Eye (tissue), 1 donor: ENCODE measurements at regions not wholly inside any gene's neighbourhood (a gene's known extent, or its start where the extent isn't known, plus 50 kb on each side); places are given as distances from the start of the nearest gene placed in this dataset.
"Not testable (repeated sequence)": the region's sequence is repeated elsewhere in the genome, so short reads cannot be mapped to it uniquely, and the experiment has no call there.

Experiments used
- DNase-seq: peaks from one replicate; pipeline ENCODE4 v3.0.0-alpha.2; 2015

DNA sequence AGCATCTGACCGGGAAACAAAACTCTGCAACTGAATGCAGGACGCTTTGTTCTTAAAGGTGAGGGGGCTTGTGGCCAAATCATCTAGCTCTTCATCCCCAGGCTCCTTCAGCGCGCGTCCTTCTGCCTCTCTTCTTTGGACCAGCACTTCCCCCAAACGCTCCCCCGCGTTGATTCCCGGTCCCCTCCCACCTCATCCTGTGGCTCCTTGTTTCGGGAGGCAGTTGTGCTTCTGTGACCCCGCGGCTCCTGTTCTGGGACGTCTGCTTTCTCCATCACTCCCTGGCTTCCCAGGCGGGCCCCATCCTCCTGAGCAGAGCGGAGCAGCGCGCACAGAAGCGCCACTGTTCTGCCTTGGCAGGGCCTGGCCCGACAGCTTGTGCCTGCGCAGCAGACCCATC, 109.7 kb upstream of the ZNG1E start:
- DNase-seq, result not testable (repeated sequence)

DNA sequence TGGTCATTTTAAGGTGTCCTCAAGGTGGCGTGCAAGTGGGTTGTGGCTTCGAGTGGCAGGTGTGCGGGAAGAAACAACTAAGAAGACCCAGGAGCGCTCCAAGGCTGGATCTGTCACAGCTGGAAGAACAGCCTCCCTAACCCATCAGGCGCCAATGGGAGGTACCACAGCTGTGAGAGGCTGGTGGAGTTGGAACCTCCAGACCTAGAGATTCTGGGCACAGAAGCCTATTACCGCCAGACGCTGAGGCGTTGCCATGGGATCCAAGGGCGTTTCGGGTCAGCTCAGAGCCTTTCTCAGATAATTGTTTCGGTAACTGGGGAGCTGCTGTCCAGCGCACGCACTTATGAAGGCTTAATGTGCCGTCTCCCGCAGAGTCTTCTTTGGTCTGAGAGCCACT, 156.7 kb upstream of the ZNG1E start:
- DNase-seq, result not testable (repeated sequence)

DNA sequence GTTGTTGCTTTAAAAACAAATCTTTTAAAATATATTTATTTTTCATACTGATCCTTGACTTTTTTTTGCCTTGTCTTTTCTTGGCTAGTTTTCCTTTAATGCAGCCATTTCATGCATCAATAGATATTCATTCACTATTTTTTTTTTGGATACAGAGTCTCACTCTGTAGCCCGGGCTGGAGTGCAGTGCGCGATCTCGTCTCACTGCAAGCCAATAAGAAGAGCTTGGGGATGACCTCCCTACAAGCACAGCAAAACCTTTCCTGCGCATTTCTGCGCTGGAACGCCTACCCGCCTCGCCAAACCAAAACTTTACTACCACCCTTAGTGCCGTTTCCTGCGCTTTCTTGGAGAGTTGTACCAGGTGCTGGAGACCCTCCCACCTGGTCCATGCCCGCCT, 161.3 kb upstream of the ZNG1E start:
- peak; percentile 0 for DNase-seq

DNA sequence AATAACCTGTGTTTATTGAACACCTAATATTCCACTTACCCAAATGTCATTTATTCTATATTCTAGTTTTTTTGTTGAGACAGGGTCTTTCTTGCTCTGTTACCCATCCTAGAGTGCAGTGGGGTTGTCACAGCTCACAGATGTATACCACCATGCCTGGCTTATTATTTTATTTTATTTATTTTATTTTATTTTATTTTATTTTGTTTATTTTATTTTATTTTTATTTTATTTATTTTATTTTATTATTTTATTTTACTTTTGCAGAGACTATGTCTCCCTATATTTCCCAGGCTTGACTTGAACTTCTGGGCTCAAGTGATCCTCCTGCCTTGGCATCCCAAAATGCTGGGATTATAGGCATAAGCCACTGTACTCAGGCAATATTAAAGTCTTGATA, 167.8 kb upstream of the ZNG1E start:
- not testable (repeated sequence) for DNase-seq

DNA sequence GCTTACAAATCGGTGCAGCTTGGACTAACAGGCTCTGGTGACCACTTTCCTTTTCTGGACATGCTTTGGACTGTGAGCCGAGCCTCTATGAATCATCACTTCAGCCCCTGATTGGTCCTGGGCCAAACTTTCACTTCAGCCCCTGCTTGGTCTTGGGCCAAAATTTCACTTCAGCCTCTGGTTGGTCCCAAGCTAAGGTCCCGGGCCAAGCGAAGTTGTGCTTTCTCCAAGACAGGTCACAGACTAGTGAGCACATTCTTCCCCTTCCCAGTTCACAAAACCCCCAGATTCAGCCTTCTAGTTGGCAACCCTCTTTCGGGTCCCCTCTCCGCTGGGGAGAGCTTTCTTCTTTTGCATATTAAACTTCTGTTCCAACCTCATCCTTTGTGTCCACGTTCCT, 171.0 kb upstream of the ZNG1E start:
- DNase-seq, result not testable (repeated sequence)

DNA sequence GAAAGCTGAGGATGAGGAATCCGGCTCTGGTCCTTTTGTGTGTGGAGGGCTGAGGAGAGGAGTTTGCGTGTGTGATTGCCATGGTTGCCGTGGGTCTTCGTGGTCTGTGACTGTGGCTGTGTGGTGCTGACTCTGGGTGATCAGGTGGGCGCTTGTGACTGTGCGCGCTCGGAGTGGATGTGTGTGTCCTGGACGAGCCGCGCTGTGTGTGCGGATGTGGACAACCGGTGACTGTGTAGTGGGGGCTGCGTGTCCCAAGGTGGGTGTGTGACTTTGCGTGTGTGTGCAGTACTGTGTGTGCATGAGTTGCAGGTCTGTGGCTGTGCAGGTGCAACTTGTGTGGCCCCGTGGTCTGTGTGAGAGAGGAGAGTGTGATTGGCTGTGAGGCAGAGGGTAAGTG, 172.0 kb upstream of the ZNG1E start:
- not testable (repeated sequence) for DNase-seq

DNA sequence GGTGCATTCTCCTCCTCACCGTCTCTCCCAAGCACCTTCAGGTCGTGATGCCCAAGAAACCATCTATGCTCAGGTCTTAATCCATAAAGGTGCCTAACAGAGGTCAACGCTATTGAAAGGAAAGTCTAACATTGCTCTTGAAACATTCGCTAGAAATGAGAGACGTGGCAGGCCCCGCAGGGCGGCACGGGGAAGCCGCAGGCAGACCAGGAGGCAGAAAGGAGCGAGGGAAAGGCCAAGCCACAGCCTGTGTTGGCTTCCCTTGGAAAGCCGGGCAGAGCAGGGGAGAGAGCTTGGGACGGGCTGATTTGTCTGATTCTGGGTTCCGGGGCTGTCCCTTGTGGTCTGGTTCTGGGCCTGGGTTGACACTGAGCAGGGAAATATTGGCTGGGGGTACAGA, 192.8 kb upstream of the ZNG1E start:
- DNase-seq, result not testable (repeated sequence)

DNA sequence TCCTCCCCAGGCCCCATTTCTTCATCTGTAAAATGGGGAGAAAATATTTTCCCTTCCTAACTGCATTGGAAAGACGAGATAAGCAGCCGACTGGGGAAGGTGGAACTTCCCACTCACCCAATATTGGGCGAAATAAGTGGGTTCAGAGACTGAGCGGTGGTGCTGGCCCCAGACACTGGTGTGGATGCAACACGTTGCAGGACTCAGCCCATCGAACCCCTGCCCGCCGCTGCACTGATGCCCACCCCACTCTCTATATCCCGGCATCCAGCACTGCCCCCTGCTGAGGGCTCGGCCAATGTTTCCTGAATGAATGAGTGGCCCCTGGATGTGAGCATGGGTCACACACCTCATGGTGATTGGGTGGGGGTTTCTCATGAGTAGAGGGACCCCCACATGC, 194.4 kb upstream of the ZNG1E start:
- DNase-seq, result not testable (repeated sequence)

DNA sequence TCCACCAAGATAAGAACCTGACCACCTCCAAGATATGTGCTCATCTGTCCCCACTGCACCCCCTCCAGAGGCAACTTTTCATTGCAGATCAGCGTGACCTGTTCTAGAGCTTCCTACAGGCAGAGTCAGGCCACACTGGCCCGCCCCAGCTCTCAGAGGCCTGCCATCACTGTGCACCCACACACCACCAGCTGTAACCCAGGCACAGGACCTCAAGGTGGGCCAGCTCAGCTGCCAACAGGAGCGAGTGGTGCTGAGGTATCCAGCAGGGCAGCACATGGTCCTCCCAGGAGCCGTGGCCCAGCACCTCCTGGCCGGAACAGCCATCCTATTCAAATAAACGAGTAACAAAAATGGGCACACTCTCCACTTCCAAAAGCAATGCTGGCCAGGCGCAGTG, 189.9 kb upstream of the FOXD4L5 start:
- DNase-seq, result not testable (repeated sequence)

DNA sequence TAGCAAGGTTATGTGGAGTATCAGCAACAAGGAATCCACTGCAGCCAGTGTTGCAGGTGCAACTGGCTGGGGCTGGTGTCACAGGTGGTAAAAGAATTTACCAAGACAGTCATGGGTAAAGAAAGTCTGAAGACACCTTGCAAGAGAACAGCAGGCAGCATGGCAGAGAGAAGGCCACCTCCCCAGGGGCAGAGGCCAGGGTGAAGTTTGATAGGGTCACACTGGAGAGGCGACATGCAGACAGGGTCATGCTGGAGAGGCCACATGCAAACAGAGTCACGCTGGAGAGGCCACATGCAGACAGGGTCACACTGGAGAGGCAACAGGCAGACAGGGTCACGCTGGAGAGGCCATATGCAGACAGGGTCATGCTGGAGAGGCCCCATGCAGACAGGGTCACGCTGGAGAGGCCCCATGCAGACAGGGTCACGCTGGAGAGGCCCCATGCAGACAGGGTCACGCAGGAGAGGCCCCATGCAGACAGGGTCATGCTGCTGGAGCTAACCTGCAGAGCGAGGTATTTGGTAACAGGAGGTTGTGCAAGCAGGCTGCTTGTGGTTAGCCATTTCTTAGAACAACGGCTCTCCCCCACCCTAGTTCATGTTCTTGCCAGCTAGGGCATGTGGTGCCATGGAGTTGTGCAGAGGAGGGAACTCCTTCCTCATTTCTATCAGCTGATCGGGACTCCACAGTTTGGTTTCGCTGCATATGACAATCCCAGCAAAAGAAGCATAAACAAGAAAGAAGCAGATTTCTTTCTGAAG, 188.2 kb upstream of the FOXD4L5 start:
- not testable (repeated sequence) for DNase-seq

DNA sequence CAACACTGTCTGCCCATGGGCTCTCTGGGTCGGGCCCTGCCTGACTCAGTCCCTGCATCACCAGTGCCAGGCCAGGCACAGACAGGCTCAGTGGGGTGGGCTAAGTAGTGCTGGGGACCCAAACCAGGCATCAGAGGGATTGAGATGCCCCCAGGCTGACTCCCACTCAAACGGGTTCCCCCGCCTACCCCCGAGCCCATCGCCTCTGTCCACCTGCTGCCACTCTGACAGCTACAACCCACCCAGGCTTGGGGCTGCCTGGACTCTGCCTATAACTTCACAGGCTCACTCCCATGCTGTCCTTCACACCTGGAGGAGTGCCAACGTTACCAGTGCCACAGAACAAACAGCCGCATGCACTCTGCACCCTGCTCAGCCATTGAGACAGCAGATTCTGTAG, 186.1 kb upstream of the FOXD4L5 start:
- not testable (repeated sequence) for DNase-seq

DNA sequence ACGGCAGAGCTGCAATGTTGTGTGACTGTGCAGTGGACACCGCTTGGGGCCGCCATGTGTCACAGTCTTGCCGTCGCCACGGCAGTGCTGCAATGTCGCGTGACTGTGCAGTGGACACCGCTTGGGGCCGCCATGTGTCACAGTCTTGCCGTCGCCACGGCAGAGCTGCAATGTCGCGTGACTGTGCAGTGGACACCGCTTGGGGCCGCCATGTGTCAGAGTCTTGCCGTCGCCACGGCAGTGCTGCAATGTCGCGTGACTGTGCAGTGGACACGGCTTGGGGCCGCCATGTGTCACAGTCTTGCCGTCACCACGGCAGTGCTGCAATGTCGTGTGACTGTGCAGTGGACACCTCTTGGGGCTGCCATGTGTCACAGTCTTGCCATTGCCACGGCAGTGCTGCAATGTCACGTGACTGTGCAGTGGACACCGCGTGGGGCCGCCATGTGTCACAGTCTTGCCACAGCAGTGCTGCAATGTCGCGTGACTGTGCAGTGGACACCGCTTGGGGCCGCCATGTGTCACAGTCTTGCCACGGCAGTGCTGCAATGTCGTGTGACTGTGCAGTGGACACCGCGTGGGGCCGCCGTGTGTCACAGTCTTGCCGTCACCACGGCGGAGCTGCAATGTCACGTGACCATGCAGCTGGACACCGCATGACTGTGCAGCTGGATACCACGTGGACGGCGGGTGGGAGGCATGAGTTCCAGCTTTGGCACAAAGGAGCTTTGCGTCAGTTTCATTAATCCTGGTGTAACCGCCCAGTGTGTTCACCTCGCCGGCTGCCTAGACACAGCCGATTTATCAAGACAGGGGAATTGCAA, 182.1 kb upstream of the FOXD4L5 start:
- DNase-seq, result not testable (repeated sequence)

DNA sequence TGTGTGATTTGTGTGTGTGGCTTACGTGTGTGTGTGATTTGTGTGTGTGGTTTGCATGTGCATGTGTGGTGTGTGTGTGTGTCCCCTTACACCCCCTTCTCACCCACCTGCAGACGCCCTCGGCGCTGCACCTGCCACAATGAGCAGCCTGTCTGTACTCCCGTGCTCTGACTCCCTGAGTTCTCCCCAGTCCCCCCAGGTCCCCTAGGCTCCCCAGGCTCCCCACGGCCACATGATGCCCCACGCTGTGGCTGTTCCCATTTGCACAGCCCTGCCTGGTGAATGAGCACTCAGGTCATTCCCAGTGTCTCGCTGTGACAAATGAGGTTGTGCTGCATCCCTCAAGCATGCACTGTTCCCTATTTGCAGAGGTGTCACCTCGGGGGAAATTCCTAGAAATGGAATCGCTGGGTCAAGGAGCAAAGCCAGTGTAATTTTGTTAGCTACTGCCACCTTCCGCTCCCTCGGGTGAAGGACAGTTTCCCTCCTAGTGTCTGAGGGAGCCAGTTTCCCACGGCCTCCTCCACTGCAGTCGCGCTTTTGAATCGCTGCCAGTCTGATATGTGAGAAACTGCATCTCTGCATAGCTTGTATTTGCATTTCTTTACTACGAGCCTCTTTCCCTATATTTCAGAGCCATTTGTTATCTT, 180.4 kb upstream of the FOXD4L5 start:
- not testable (repeated sequence) for DNase-seq

DNA sequence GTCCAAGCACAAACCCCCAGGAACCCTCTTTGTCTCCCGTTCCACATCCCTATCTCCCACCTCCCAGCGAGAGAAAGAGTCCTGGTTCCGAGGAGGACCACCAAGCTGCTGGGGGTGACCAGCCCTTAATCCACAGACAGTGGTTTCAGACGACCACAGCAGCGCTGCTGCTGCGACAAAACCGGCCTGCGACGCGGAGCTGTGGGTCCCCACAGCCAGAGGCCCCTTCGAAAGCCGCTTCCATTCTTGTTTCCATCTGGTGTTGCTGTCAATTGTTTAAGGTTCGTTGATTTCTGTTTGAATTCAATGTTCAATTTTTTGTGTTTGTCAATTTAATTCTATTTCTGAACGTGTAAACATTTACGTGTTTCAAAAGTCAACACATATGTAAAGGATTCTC, 177.5 kb upstream of the FOXD4L5 start:
- not testable (repeated sequence) for DNase-seq

DNA sequence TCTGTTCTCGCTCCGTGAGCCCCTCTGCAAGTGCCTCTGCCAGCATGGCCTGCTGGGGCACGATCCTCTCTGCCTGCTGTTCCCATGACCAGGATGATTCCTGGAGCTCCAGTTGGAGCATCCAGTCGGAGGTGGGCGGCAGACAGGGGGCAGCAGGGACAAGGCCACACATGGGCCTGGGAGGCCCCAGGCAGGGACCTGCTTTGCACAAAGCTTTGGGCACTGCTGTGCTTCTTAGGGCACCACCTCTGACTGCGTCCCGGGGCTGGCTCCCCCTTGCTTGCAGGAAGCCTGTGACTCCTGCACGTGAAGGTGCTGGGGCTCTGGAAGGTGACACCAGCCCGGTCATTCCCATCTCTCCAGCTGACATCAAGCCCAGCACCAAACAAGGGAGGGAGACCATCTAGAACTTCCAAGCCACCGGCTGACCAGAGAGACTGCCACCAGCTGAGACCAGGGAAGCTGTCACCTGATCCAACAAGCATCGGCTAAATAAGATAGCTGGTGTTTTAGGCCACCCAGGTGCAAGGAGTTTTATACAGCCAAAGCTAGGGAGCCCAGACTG, 174.8 kb upstream of the FOXD4L5 start:
- no peak for DNase-seq

DNA sequence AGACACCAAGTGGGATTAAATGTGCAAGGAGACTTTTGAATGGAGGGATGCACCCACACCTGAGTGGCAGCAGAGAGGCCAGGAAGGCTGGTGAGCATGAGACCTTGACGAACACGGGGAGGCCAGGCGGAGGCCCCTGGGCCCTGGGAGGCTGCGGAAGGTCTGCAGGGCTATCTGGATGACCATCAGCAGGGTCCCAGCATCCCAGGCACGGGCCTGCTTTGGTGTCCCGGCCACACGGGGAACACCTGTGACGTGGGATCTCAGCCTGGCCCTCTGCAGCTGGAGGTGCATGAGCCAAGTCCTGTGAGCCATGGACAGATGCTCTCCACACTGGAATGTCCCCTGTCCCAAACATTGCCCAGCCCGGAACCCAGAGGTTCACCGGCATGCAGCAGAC, 174.0 kb upstream of the FOXD4L5 start:
- DNase-seq, result no peak

DNA sequence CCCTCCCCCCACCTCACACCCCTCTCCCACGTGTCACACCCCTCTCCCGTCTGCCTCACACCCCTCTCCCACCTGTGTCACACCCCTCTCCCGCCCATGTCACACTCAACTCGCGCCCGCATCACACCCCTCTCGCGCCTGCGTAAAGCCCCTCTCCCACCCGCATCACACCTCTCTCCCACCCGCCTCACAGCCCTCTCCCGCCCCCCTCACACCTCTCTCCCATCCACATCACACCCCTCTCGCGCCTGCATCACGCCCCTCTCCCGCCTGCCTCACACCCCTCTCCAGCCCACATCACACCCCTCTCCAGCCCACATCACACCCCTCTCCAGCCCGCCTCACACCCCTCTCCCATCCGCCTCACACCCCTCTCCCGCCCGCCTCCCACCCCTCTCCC, 173.5 kb upstream of the FOXD4L5 start:
- no peak for DNase-seq

DNA sequence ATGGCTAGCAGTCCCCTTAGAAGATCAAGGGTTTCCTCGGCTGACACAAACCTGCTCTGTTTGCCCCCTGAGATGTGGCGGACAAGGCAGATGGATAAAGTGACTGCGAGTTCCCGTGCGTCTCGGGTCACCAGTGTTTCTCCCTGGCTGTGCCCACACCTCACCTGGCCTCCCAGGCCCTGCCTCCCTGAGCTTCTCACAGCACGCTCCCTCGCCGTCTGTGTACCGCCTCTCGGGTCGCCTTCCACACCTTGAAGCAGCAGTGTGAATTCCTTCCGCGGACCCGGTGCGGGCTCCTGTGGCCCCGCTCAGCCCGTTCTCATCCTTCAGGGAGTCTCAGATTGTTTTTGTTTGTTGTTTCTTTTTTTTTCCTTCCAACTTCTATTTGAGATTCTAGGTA, 172.0 kb upstream of the FOXD4L5 start:
- DNase-seq, result not testable (repeated sequence)

DNA sequence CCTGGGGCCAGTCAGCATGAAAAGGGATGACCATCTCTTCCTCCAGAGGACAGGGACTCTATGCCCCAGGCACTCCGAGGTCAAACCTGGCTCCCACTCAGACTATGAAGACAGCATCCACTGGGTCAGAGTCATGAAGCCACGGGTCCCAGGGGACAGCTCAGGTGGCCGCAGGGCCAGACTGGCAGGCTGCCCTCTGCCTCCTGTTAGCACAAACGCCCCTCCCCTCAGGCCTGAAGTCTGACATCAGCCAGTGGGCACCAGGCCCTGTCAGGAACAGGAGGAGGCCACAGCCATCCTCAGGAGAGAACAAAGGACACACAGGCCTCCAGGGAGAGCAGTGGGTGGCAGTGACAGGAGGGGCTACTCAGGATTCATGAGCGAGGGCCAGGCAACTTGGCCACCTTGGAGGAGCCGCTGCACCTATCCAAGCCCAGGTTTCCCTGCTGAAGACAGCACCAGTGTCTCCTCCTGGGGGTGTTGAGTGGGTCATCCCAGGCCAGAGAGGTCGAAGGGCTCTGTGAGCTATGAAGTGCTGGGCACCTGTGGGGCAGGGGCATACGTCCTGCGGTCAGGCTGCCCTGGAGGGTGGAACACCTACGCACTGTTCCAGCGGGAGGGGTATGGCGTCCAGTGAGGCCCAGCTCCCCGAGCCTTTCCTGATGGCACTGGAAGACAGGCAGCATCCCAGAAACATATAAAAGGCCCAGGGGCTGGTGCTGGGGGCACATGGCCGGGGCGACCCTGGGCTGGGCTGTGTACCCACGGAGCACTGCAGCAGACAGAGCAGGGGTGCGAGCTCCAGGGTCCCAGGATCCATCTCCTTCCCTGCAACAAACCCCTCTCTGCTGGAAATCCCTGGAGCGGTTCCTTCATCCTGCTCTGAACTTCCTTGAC, 171.0 kb upstream of the FOXD4L5 start:
- not testable (repeated sequence) for DNase-seq

DNA sequence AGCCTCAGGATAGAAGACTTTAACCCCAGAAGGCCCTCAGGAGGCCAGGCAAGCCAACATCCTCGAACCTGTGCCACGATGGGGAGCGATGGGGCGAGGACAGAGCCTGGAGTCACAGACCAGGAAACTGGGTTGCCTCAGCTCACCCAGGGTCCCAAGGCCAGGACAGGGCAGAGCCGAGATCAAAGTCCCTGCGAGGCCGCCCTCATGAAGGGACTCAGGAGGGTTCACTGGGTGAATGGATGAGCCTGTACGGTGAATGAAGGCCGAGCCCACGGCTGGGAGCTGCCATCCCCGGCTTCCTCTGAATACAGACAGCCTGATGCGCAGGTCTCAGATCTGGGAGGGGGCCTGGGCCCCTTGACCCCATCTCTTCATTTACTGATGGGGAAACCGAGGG, 170.1 kb upstream of the FOXD4L5 start:
- not testable (repeated sequence) for DNase-seq

DNA sequence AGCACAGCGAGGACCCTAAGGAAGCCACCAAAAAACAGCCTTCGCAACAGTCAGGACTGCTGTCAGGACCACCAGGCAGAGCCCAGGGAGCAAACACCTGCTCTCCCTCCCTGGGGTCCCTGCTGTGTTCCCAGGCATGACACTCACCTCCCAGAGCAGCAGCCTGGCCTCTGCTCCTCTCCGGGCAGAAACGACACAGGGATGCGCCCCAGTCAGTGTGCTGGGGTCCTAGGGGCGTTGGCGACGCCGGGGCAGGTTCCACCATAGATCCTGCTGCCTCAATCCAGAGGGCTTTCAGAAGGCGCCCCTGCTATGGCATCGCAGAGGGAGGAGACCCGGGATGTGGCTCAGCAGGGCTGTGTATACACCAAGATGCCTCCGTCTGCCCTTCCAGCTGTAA, 169.7 kb upstream of the FOXD4L5 start:
- DNase-seq, result not testable (repeated sequence)

DNA sequence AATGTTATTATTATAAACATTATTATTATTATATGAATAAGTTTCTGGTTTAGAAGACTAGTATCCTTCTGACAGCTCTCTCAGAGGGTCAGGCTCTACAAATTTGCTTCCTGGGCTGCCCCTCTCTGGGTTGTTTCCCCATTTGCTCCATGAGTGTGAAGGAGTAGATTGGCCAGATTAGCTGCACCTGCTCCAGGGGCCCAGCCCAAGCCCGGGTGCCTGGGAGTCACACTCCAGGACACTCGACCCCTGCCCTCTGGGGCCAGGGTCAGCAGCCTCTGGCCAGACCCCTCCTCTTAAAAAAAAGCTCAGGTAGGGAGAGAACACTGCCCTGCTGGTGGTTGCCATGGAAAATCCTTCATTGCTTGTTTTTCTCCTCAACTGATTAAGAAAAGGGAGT, 169.0 kb upstream of the FOXD4L5 start:
- DNase-seq, result not testable (repeated sequence)
